NOMO-1 (cell line): ENCODE measurements at regions not wholly inside any gene's neighbourhood (a gene's known extent, or its start where the extent isn't known, plus 50 kb on each side); places are given as distances from the start of the nearest gene placed in this dataset.
"Not testable (repeated sequence)": the region's sequence is repeated elsewhere in the genome, so short reads cannot be mapped to it uniquely, and the experiment has no call there.

Experiments
- DNase-seq, 2 experiments: peaks; one replicate each; lab custom pipeline; 2025; ENCODE audit not compliant: unreplicated experiment in 2 of 2; lab: John Stamatoyannopoulos, UW

- no peak for DNase-seq
Measured at GRCh38 chr14:53247596-53248370, 94.7 kb upstream of the DDHD1 start.

DNA sequence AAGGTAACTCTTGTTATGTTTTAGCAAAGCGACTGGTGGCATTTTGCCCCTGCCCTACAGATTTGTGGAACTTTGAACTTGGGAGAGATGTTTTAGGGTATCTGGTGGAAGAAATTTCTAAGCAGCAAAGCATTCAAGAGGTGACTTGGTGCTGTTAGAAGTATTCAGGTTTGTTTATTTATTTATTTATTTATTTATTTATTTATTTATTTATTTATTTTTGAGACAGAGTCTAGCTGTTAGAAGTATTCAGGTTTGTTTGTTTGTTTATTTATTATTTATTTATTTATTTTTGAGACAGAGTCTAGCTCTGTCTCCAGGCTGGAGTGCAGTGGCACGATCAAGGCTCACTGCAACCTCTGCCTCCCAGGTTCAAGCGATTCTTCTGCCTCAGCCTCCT lies 89.8 kb upstream of the DDHD1 start:
- not testable (repeated sequence) for DNase-seq

DNA sequence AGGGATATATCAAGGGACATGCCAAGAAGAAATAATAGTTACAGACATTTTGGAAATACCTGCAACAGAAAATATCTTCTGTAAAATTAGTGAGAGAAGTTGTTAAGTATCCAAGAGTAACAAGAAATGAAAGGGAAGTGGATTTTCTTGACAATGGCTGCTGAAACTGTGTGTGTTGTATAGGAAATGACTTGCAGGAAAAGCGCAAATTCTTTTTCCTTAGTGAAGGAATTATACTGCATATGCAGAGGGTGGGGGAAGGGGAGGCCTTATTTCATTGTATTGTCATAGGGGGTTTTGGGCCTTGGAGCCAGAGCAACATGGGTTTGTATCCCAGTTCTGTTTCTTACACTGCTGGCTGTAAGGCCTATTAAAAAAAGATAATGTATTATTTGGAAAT lies 84.4 kb upstream of the DDHD1 start:
- DNase-seq: no peak

- DNase-seq: no peak
Measured at GRCh38 chr14:53236708-53237107, 83.6 kb upstream of the DDHD1 start.

GRCh38 chr14:53231171-53231570 lies 78.0 kb upstream of the DDHD1 start:
- DNase-seq: no peak

DNA sequence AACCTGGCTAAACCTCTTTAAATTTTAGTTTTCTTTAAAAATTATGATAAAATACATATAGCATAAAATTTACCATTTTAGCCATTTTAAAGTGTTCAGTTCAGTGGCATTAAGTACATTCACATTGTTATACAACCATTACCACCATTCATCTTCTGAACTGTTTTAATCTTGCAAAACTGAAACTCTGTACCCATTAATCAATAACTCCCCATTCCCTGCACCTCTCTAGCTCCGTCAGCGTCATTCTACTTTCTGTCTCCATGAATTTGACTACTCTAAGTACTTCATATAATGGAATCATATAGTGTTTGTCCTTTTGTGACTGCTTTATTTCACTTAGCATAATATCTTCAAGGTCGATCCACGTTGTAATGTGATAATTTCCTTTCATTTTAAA lies 75.8 kb upstream of the DDHD1 start:
- no peak for DNase-seq

GRCh38 chr14:53227154-53227718 lies 74.1 kb upstream of the DDHD1 start:
- DNase-seq: no peak

DNA sequence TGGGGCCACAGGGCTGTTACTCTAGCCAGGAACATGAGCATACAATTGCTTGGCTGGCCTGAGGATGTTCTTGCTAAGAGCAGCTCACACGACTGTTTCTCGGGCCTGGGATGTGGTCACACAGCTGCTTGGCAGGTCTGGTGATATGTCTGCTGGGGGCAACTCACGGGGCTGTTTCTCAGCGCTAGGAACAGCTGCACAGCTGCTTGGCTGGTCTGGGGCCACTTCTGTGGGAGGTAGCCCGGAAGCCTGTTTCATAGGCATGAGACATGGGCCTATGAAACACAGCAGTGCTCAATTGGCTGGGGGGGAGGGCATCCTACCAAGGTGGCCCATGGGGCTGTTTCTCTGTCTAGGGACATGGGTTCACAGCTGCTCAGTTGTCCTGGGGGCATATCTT lies 73.4 kb upstream of the DDHD1 start:
- DNase-seq: no peak

- no peak for DNase-seq
Measured at GRCh38 chr14:53220914-53221313, 67.8 kb upstream of the DDHD1 start.

DNA sequence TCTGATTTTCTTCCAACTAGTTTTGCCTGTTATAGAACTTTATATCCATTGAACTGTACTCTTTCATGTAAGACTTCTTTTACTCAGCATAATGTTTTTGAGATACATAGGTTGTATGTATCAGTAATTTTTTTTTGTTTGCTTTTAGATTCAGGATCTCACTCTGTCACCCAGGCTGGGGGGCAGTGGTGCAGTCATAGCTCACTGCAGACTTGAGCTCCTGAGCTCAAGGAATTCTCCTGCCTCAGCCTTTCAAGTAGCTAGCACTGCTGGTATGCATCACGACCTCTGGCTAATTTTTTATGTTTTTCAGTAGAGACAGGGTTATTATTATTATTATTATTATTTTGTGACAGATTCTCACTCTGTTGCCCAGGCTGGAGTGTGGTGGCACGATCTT lies 65.0 kb upstream of the DDHD1 start:
- no peak for DNase-seq

DNA sequence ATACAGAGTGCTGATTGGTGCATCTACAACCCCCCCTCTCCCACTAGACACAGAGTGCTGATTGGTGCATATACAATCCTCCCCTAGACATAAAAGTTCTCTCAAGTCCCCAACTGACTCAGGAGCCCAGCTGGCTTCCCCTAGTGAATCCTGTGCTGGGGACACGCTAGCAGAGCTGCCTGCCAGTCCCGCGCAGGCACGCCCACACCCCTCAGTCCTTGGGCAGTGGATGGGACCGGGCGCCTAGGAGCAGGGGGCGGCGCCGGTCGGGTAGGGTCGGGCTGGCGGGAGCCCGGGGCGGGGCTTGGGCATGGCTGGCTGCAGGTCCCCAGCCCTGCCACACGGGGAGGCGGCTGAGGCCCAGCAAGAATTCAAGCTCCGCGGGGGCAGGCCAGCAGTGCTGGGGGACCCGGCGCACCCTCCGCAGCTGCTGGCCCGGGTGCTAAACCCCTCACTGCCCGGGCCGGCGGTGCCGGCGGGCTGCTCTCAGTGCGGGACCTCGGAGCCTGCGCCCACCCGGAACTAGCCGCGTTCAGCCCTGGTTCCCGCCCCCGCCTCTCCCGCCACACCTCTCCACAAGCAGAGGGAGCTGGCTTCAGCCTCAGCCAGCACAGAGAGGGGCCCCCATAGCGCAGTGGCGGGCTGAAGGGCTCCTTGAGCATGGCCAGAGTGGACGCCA lies 64.3 kb upstream of the DDHD1 start:
- DNase-seq: peak; percentile 72 to 90

DNA sequence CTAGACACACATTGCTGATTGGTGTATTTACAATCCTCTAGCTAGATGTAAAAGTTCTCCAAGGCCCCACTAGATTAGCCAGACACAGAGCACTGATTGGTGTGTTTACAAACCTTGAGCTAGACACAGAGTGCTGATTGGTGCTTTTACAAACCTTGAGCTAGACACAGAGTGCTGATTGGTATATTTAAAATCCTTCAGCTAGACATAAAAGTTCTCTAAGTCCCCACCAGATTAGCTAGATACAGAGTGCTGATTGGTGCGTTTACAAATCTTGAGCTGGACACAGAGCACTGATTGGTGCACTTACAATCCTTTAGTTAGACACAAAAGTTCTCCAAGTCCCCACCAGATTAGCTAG lies 63.8 kb upstream of the DDHD1 start:
- DNase-seq: not testable (repeated sequence)

GRCh38 chr14:53216478-53216877 lies 63.4 kb upstream of the DDHD1 start:
- DNase-seq: not testable (repeated sequence)

GRCh38 chr14:53215101-53215500 lies 62.0 kb upstream of the DDHD1 start:
- no peak for DNase-seq

GRCh38 chr14:53214384-53214783 lies 61.3 kb upstream of the DDHD1 start:
- no peak for DNase-seq

GRCh38 chr14:53213761-53214160 lies 60.6 kb upstream of the DDHD1 start:
- DNase-seq: no peak

- DNase-seq: peak; percentile 43 to 66
Measured at GRCh38 chr14:53209370-53209769, 56.2 kb upstream of the DDHD1 start.
